ENCODE measurements at regions not wholly inside any gene's neighbourhood (a gene's known extent, or its start where the extent isn't known, plus 50 kb on each side); places are given as distances from the start of the nearest gene placed in this dataset.
A peak's percentile ranks its signal among the peaks of the same experiment; 100 is the strongest.

- TF ChIP-seq CTCF (conservative IDR thresholded peaks at IDR 0.05 in 1 of 2, IDR thresholded peaks at IDR 0.05 in 1 of 2; ENCODE audit: extremely low read depth in 1 of 2, insufficient read depth in 1 of 2, low read depth in 1 of 2, low read length in 2 of 2) (peak; percentile 30 to 34), EZH2 (IDR thresholded peaks at IDR 0.05; ENCODE audit: borderline replicate concordance, low read length) (no peak)
These were observed 133.5 kb upstream of the PRSS58 start for GRCh38 chr7:142391191-142391992.
